Fibroblast of upper back skin (primary cell): ENCODE measurements at regions not wholly inside any gene's neighbourhood (a gene's known extent, or its start where the extent isn't known, plus 50 kb on each side); places are given as distances from the start of the nearest gene placed in this dataset.
"Not testable (repeated sequence)": the region's sequence is repeated elsewhere in the genome, so short reads cannot be mapped to it uniquely, and the experiment has no call there.

Experiments
- DNase-seq: peaks from one replicate; pipeline ENCODE4 v3.0.0-alpha.2; 2013

DNA sequence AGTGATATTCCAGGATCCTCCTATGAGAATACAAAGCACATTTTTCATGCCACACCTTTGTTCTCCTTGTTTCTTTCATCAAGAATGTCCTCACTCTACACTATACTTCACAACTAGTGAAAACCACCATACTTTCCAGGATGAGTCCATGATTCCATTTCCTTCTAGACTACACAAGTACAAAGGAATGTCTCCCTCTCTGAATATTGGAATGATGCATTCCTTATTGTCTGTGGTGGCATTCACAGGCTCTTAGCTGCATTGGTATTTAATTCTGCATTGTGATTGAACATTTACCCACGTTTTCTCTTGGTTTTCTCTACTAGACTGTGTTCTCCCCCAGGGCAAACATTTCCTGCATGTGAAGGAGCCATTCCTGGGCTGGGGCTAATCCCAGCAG, 217.5 kb downstream of the RAP2B start:
- DNase-seq = peak; percentile 77

GRCh38 chr3:153385343-153385742, 223.3 kb downstream of the RAP2B start:
- DNase-seq = no peak

- no peak for DNase-seq
Observed at GRCh38 chr3:153392363-153392762, 230.3 kb downstream of the RAP2B start.

GRCh38 chr3:153394017-153394416, 232.0 kb downstream of the RAP2B start:
- no peak for DNase-seq

- DNase-seq = no peak
Observed at GRCh38 chr3:153396581-153396980, 234.6 kb downstream of the RAP2B start.

DNA sequence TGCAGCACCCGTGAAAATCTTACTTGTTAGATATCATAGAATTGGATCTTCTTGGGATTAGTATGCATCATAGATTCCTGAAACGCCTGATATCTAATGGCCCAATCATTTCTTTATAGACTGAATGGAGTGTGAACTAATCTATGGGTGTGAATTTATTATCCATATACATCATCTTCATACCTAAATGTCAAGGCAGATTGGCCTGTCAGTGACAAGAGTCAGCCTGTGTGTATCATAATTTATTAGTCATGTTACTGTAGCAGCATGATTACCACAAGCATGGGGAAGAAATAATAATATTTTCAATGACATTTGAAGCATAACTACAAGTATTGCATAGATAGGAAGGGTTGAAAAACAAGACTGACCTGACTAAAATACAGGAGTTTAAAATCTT, 235.8 kb downstream of the RAP2B start:
- DNase-seq = no peak

- DNase-seq = no peak
Observed at GRCh38 chr3:153399636-153400035, 237.6 kb downstream of the RAP2B start.

- peak; percentile 19 for DNase-seq
Observed at GRCh38 chr3:153400641-153401040, 238.6 kb downstream of the RAP2B start.

DNA sequence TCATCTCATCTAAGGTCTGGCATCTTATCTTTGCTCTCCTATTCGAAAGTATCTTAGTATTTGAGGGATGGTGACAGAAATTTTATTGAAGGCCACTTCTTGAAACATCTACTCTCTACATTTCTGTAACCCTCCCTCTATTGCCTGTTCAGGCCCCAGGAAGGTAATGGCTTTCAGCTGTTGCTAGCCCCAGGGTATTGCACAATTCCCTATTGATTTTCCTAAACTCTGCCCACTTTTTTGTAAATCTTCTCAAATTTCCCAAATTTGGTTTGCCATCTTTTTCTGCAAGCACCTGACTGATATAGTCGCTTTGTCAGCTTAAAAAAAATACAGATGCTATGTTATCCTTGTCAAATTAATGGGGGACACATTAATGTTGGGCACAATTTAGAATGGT, 242.1 kb downstream of the RAP2B start:
- DNase-seq = no peak

- not testable (repeated sequence) for DNase-seq
Observed at GRCh38 chr3:153405320-153405719, 243.3 kb downstream of the RAP2B start.

GRCh38 chr3:153410517-153410916, 248.5 kb downstream of the RAP2B start:
- no peak for DNase-seq

GRCh38 chr3:153414982-153415381, 253.0 kb downstream of the RAP2B start:
- peak; percentile 85 for DNase-seq

DNA sequence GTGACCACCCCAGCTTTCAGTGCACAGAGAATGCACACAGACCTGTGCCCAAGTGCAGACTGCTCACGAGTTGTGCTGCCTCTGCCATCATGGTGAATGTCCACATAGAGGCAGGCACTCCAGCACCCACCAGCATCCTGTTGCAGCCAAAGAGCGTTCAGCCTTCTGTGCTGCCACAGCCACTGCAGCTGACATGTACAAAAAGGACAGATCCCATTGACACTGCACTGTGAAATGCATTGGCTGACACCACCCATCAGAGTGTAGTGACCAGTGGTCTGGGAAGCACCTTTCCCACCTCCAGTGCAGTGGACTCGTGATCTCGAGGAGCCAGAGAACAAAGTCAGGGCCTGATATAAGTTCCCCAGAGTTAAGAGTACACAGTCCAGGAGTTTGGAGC, 260.3 kb downstream of the RAP2B start:
- no peak for DNase-seq

- not testable (repeated sequence) for DNase-seq
Observed at GRCh38 chr3:153423820-153424219, 261.8 kb downstream of the RAP2B start.

DNA sequence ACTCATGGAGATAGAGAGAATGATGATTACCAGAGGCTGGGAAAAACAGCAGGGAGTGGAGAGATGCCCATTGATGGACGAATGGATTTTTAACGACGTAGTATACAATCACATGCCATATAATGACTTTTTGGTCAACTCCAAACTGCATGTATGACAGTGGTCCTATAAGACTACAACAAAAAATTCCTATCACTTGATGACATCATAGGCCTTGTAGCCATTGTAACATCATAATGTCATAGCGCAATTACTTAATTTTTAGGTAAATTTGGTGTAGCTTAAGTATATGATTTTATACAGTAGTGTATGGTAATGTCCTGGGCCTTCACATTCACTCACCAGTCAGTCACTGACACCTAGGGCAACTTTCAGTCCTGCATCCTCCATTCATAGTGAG, 264.3 kb downstream of the RAP2B start:
- DNase-seq = no peak

GRCh38 chr3:153426803-153427202, 264.8 kb downstream of the RAP2B start:
- DNase-seq = no peak

DNA sequence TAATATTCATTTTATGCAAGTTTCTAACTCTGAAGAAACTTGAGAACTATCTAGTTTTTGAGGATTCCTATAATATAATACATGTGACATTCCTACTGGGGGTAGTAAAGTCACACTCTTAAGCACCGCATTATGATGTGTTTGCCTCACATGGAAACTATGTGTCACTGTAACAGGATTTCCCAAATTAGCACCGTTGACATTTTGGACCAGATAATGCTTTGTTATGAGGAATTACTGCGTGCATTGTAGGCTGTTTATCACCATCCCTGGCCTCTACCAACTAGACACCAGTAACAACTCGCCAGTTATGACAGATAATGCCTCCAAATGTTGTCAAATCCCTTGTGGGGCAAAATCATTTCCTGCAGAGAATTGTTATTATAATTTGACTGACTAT, 267.8 kb downstream of the RAP2B start:
- peak; percentile 13 for DNase-seq

DNA sequence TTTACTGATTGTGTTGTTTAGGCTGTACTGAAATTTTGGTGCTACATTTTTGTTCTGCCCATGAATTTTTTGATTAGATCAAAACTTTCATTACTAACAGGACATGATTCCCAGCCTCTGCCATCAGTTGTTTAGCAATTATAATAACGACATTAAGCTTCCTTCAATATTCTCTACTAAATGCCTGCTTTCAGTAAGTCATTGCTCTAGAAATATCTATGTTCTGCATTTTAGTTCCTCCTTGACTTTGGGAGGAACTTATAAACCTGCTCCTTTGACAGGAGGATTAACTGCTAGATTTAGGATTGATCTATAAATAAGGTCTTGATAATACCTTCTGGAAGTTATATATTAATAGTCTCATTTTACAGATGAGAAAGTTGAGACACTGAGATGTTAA, 269.1 kb downstream of the RAP2B start:
- DNase-seq = no peak

GRCh38 chr3:153437666-153438065, 275.6 kb downstream of the RAP2B start:
- peak; percentile 21 for DNase-seq

GRCh38 chr3:153438271-153438670, 276.2 kb downstream of the RAP2B start:
- no peak for DNase-seq

DNA sequence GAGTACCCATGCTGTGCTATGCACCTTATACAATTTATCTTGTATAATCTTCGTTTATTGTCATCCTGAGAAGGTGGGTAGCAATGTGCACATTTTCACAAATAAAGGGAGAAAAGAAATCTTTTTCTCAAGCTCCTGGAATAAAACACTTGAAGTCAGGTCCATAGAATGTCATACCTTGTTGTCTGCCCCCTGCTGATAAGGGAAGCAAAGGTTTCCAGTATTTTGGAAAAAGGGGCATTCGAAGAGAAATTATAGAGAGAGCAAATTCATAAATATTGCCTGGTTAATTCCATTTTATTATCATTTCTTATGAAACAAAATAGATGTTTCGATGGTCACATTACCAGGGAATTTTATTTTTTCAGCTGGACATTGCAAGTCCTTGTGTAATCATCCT, 277.8 kb downstream of the RAP2B start:
- DNase-seq = no peak

DNA sequence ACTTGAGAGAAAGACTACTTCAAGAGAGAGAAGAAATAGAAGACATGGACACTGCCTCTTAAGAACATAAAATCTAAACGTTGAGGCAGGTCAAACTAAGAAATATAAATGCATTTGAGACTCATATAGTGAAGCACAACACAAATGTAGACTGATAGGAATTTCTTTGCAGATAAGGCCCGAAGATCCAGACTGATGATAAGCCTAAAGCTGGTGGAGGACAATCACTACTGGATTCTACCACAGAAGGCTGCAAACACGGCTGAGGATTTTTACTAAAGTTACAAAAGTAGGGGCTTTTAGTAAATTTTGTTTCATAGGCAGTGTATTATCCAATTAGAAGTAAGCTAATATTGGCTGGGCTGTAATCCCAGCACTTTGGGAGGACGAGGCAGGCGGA, 278.3 kb downstream of the RAP2B start:
- no peak for DNase-seq

- DNase-seq = peak; percentile 62
Observed at GRCh38 chr3:153442386-153442785, 280.4 kb downstream of the RAP2B start.

GRCh38 chr3:153442799-153443487, 280.9 kb downstream of the RAP2B start:
- DNase-seq = no peak

DNA sequence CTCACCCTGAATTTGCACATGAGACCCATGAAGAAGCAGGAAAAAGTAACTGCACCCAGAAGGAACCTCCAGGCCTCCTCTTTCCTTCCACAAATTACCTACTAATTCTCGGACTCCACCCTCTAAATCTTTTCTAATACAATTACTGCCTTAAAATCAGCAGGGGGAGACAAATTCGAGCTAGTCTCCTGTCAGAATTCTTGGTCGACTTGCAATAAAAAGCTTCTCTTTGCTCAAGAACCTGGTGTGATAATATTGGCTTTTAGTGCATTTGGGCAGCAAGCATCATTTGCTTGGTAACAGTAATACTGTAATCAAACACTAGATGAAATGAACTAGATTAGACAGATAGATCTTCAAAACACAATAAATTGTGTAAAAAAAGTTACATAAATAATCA, 281.9 kb downstream of the RAP2B start:
- no peak for DNase-seq
